GM18505 (cell line): ENCODE measurements at regions not wholly inside any gene's neighbourhood (a gene's known extent, or its start where the extent isn't known, plus 50 kb on each side); places are given as distances from the start of the nearest gene placed in this dataset.
"Not testable (repeated sequence)": the region's sequence is repeated elsewhere in the genome, so short reads cannot be mapped to it uniquely, and the experiment has no call there.

Source experiments
- ATAC-seq: cut with Tn5 transposase; IDR thresholded peaks from one replicate; pipeline ENCODE4 v1.9.1; 2021; ENCODE audit not compliant: unreplicated experiment
- POLR2A ChIP-seq: IDR thresholded peaks from 4 replicates; pipeline ENCODE4 v1.6.1; 2011; ENCODE audit warnings: borderline replicate concordance; ENCODE audit not compliant: insufficient read depth, insufficient read length; ENCODE audit errors: extremely low read depth

- ATAC-seq = no peak
Observed at GRCh38 chr10:109104806-109105205, 818.5 kb downstream of the XPNPEP1 start.

GRCh38 chr10:109103278-109103677 is 820.0 kb downstream of the XPNPEP1 start:
- ATAC-seq = no peak
- no peak for TF ChIP-seq POLR2A

More at GRCh38 chr10:109104806-109105205, 818.5 kb downstream of the XPNPEP1 start:
- no peak for TF ChIP-seq POLR2A

- no peak for TF ChIP-seq POLR2A
Observed at GRCh38 chr10:109089779-109090178, 833.5 kb downstream of the XPNPEP1 start.

GRCh38 chr10:109071539-109071938 is 851.8 kb downstream of the XPNPEP1 start:
- no peak for ATAC-seq
- no peak for TF ChIP-seq POLR2A

More at GRCh38 chr10:109089779-109090178, 833.5 kb downstream of the XPNPEP1 start:
- ATAC-seq = no peak

GRCh38 chr10:109070492-109070891 is 852.8 kb downstream of the XPNPEP1 start:
- ATAC-seq = no peak
- no peak for TF ChIP-seq POLR2A

- no peak for ATAC-seq
- TF ChIP-seq POLR2A = no peak
Observed at GRCh38 chr10:109067031-109067430, 856.3 kb downstream of the XPNPEP1 start.

- ATAC-seq = no peak
- TF ChIP-seq POLR2A = no peak
Observed at GRCh38 chr10:109065821-109066220, 857.5 kb downstream of the XPNPEP1 start.

GRCh38 chr10:109062371-109062770 is 860.9 kb downstream of the XPNPEP1 start:
- no peak for TF ChIP-seq POLR2A
- ATAC-seq = no peak

- TF ChIP-seq POLR2A = no peak
- no peak for ATAC-seq
Observed at GRCh38 chr10:109055243-109055642, 868.1 kb downstream of the XPNPEP1 start.

GRCh38 chr10:109047856-109048255 is 875.5 kb downstream of the XPNPEP1 start:
- no peak for TF ChIP-seq POLR2A
- ATAC-seq = no peak

GRCh38 chr10:109046427-109046826 is 876.9 kb downstream of the XPNPEP1 start:
- not testable (repeated sequence) for ATAC-seq

GRCh38 chr10:109040622-109041021 is 882.7 kb downstream of the XPNPEP1 start:
- no peak for ATAC-seq
- TF ChIP-seq POLR2A = no peak

GRCh38 chr10:109037978-109038377 is 885.3 kb downstream of the XPNPEP1 start:
- no peak for TF ChIP-seq POLR2A
- no peak for ATAC-seq

GRCh38 chr10:109030581-109031210 is 892.6 kb downstream of the XPNPEP1 start:
- no peak for TF ChIP-seq POLR2A
- ATAC-seq = no peak

GRCh38 chr10:109029870-109030269 is 893.4 kb downstream of the XPNPEP1 start:
- ATAC-seq = no peak
- TF ChIP-seq POLR2A = no peak
